PC-3 (cell line): ENCODE measurements at regions not wholly inside any gene's neighbourhood (a gene's known extent, or its start where the extent isn't known, plus 50 kb on each side); places are given as distances from the start of the nearest gene placed in this dataset.

Experiments
- ATAC-seq: fragments of 200-7000 bp; cut with Tn5 transposase; 2 replicates; pipeline ENCODE4 v1.9.1; 2020; ENCODE audit warnings: mild to moderate bottlenecking, moderate library complexity
- BruUV-seq: library from RNA; stranded (reverse); fragments of 400-500 nt; replicated peaks from 2 replicates; lab custom pipeline; 2021; lab: Mats Ljungman, UMichigan
- CTCF ChIA-PET: fragments of 300-600 bp; sonication (Branson Sonifier 250); formaldehyde crosslinking; loops from one replicate; lab custom pipeline; 2022; ENCODE audit warnings: antibody characterized with exemption; lab: Charles Lee
- POLR2A ChIA-PET: fragments of 300-600 bp; sonication (Branson Sonifier 250); formaldehyde crosslinking; loops from one replicate; lab custom pipeline; 2022; ENCODE audit warnings: antibody characterized with exemption; ENCODE audit not compliant: unreplicated experiment; lab: Charles Lee
- DNase-seq: peaks from one replicate; pipeline ENCODE4 v3.0.0-alpha.2; 2015
- H2AFZ ChIP-seq: fragments of 300-600 bp; sonication (generic); 2 replicates; pipeline ENCODE4 v1.6.0; 2016; ENCODE audit warnings: antibody characterized with exemption, low read length
- H3F3A ChIP-seq: fragments of 300-600 bp; sonication (generic); one replicate; pipeline ENCODE4 v1.6.0; 2017; ENCODE audit warnings: antibody characterized with exemption, low read length, control low read depth, mild to moderate bottlenecking; ENCODE audit not compliant: unreplicated experiment
- H3K27ac ChIP-seq: fragments of 300-600 bp; sonication (generic); 2 replicates; pipeline ENCODE4 v1.5.1; 2016; ENCODE audit warnings: mild to moderate bottlenecking, low read length
- H3K27me3 ChIP-seq: fragments of 300-600 bp; sonication (generic); 2 replicates; pipeline ENCODE4 v1.6.1; 2016; ENCODE audit warnings: low read length, mixed read lengths
- H3K36me3 ChIP-seq: fragments of 300-600 bp; sonication (generic); 2 replicates; pipeline ENCODE4 v1.6.1; 2016; ENCODE audit warnings: low read depth, mixed run types, low read length, mixed read lengths
- H3K4me1 ChIP-seq: fragments of 300-600 bp; sonication (generic); 2 replicates; pipeline ENCODE4 v1.5.1; 2016; ENCODE audit warnings: low read length; ENCODE audit not compliant: insufficient read depth
- H3K4me2 ChIP-seq: fragments of 300-600 bp; sonication (generic); 2 replicates; pipeline ENCODE4 v1.6.0; 2016; ENCODE audit warnings: low read length
- H3K4me3 ChIP-seq: fragments of 300-600 bp; sonication (generic); 2 replicates; pipeline ENCODE4 v1.5.1; 2016; ENCODE audit warnings: mild to moderate bottlenecking, low read length, mixed read lengths
- H3K79me2 ChIP-seq: fragments of 300-600 bp; sonication (generic); 2 replicates; pipeline ENCODE4 v1.6.1; 2017; ENCODE audit warnings: low read length, mixed read lengths
- H3K9ac ChIP-seq: fragments of 300-600 bp; sonication (generic); 2 replicates; pipeline ENCODE4 v1.6.0; 2016; ENCODE audit warnings: mild to moderate bottlenecking, low read length
- H3K9me2 ChIP-seq: fragments of 300-600 bp; sonication (generic); replicated peaks from 2 replicates; pipeline ENCODE4 v1.6.1; 2016; ENCODE audit warnings: mixed run types, low read length, mixed read lengths
- H3K9me3 ChIP-seq: fragments of 300-600 bp; sonication (generic); 2 replicates; pipeline ENCODE4 v1.6.1; 2016; ENCODE audit warnings: low read length, mixed read lengths
- H4K20me1 ChIP-seq: fragments of 300-600 bp; sonication (generic); 2 replicates; pipeline ENCODE4 v1.6.1; 2016; ENCODE audit warnings: low read length, mixed read lengths
- EZH2 ChIP-seq: fragments of 300-600 bp; sonication (generic); IDR thresholded peaks from one replicate; pipeline ENCODE4 v1.6.1; 2017; ENCODE audit warnings: antibody characterized with exemption, mild to moderate bottlenecking, low read length; ENCODE audit not compliant: unreplicated experiment
- EZH2phosphoT487 ChIP-seq: fragments of 300-600 bp; sonication (generic); IDR thresholded peaks from 2 replicates; pipeline ENCODE4 v1.6.1; 2018; ENCODE audit warnings: mild to moderate bottlenecking, antibody characterized with exemption, low read length, borderline replicate concordance
- intact Hi-C: fragments of 100-400 bp; cut with micrococcal nuclease; formaldehyde crosslinking; loops from 2 replicates; pipeline ENCODE4 v1.9.0; 2023
- TF ChIP-seq, protein P1 (sequence below): fragments of 300-600 bp; sonication (generic); conservative IDR thresholded peaks from 2 replicates; pipeline ENCODE4 v1.5.1; 2017; ENCODE audit warnings: antibody characterized with exemption, low read depth, mild to moderate bottlenecking, low read length

DNA sequence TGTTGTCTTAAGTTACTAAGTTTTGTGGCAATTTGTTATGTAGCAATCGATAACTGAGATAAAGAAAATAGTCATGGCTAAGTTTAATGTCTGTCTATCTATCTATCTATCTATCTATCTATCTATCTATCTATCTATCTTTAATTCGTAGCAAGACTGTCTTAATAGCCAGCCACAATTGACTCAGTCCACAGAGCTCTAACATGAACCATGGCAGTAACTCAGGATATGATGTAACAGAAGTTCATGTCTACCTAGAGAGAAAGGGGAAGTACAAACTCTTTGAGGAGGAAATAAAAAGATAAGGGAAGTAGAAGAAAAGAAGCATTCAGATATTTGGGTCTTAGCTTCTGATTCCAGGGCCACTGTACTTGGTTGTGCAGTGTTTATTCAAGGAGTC lies 61.5 kb upstream of the FNDC3B start:
- no peak for ATAC-seq
- no peak for TF ChIP-seq EZH2phosphoT487
- TF ChIP-seq EZH2: no peak
- TF ChIP-seq, protein P1, sequence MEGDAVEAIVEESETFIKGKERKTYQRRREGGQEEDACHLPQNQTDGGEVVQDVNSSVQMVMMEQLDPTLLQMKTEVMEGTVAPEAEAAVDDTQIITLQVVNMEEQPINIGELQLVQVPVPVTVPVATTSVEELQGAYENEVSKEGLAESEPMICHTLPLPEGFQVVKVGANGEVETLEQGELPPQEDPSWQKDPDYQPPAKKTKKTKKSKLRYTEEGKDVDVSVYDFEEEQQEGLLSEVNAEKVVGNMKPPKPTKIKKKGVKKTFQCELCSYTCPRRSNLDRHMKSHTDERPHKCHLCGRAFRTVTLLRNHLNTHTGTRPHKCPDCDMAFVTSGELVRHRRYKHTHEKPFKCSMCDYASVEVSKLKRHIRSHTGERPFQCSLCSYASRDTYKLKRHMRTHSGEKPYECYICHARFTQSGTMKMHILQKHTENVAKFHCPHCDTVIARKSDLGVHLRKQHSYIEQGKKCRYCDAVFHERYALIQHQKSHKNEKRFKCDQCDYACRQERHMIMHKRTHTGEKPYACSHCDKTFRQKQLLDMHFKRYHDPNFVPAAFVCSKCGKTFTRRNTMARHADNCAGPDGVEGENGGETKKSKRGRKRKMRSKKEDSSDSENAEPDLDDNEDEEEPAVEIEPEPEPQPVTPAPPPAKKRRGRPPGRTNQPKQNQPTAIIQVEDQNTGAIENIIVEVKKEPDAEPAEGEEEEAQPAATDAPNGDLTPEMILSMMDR: no peak
- no peak overlapping the region for H3K9ac ChIP-seq
- H3K4me3 ChIP-seq: no peak overlapping the region
- ChIA-PET POLR2A (no interaction called here), CTCF (no interaction called here)
- H3K4me2 ChIP-seq: no peak overlapping the region
- H3F3A ChIP-seq: no peaks in the 10 kb centered on the region
- H3K79me2 ChIP-seq: no peaks in the 10 kb centered on the region
- H3K27me3 ChIP-seq: no peaks in the 10 kb centered on the region
- no peaks in the 10 kb centered on the region for H4K20me1 ChIP-seq
- H3K4me1 ChIP-seq: peaks cover 3% of the 10 kb centered on the region; the same call in 1 of the 2 replicates
- no TSS peak for BruUV-seq
- no peak overlapping the region for H3K27ac ChIP-seq
- intact Hi-C loops: no loop called here
- H3K36me3 ChIP-seq: no peaks in the 10 kb centered on the region
- no peak for DNase-seq
- no peaks in the 10 kb centered on the region for H3K9me2 ChIP-seq
- no peaks in the 10 kb centered on the region for H3K9me3 ChIP-seq
- H2AFZ ChIP-seq: no peak overlapping the region

GRCh38 chr3:171978390-171978789 lies 61.0 kb upstream of the FNDC3B start:
- Histone ChIP-seq H3K9me2 (no peaks in the 10 kb centered on the region), H3K79me2 (no peaks in the 10 kb centered on the region), H3K4me1 (peaks cover 6% of the 10 kb centered on the region; the same call in 1 of the 2 replicates), H3F3A (no peaks in the 10 kb centered on the region), H3K27ac (no peak overlapping the region), H3K9ac (no peak overlapping the region), H4K20me1 (no peaks in the 10 kb centered on the region), H2AFZ (no peak overlapping the region), H3K4me3 (no peak overlapping the region), H3K36me3 (no peaks in the 10 kb centered on the region), H3K4me2 (no peak overlapping the region), H3K9me3 (no peaks in the 10 kb centered on the region), H3K27me3 (no peaks in the 10 kb centered on the region)
- CTCF ChIA-PET: no interaction called here
- POLR2A ChIA-PET: no interaction called here
- intact Hi-C loops: no loop called here
- ATAC-seq (no peak), DNase-seq (no peak)
- BruUV-seq: no TSS peak
- TF ChIP-seq, protein P1: no peak
- TF ChIP-seq EZH2phosphoT487 (no peak), EZH2 (no peak)

- H3K36me3 ChIP-seq: no peaks in the 10 kb centered on the region
- H3K79me2 ChIP-seq: no peaks in the 10 kb centered on the region
- intact Hi-C loops: no loop called here
- H2AFZ ChIP-seq: no peak overlapping the region
- no peaks in the 10 kb centered on the region for H3K27me3 ChIP-seq
- no peak for DNase-seq
- CTCF ChIA-PET: no interaction called here
- H3K4me1 ChIP-seq: peaks cover 6% of the 10 kb centered on the region; the same call in 1 of the 2 replicates
- no peak overlapping the region for H3K9ac ChIP-seq
- H3F3A ChIP-seq: no peaks in the 10 kb centered on the region
- no peak overlapping the region for H3K4me3 ChIP-seq
- BruUV-seq: no TSS peak
- no peak overlapping the region for H3K4me2 ChIP-seq
- no peak overlapping the region for H3K27ac ChIP-seq
- TF ChIP-seq EZH2: no peak
- no peak for TF ChIP-seq EZH2phosphoT487
- TF ChIP-seq, protein P1: no peak
- POLR2A ChIA-PET: no interaction called here
- no peaks in the 10 kb centered on the region for H4K20me1 ChIP-seq
- no peaks in the 10 kb centered on the region for H3K9me3 ChIP-seq
- H3K9me2 ChIP-seq: no peaks in the 10 kb centered on the region
- no peak for ATAC-seq
Observed at GRCh38 chr3:171979081-171979480, 60.3 kb upstream of the FNDC3B start.
